ENCODE measurements at regions not wholly inside any gene's neighbourhood (a gene's known extent, or its start where the extent isn't known, plus 50 kb on each side); places are given as distances from the start of the nearest gene placed in this dataset.

DNA sequence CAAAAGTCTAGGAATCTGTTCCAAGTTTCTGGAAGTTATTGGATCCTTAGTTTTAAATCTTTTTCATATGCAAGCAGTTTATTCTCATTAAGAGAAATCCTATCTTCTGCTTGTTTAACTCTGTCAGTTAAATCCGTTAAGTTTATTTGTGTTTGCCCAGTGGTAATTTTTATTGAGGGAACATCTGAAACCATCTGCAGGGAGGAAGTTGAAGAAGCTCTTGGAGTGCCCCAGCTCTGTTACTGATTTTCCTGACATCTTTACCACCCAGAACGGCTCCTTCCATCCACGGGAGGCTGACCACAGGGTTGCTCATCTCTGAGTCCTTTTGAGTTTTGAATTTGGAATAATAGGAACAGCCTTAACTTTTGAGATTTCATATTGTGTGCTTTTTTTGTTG is 99.9 kb upstream of the ZNF618 start:
- Histone ChIP-seq H3K4me1 (no peaks in the 10 kb centered on the region), H3K36me3 (no peaks in the 10 kb centered on the region), H3K27ac (no peak overlapping the region), H3K4me3 (no peak overlapping the region), H3K27me3 (replicated peaks in 1 of 7) (peaks cover 0 to 7% (median 0%) of the 10 kb centered on the region in 7 donors), H3K9me3 (peaks cover 0 to 6% (median 0%) of the 10 kb centered on the region in 8 donors)
- intact Hi-C loops (cut with DNase I; ENCODE audit: low total_unique reads), result no loop called here
- 49 to 59% (median 56%) methylated on average over 3 of the region's 3 CpGs for WGBS, 5 donors
- no peak for DNase-seq
- TF ChIP-seq, protein P1, sequence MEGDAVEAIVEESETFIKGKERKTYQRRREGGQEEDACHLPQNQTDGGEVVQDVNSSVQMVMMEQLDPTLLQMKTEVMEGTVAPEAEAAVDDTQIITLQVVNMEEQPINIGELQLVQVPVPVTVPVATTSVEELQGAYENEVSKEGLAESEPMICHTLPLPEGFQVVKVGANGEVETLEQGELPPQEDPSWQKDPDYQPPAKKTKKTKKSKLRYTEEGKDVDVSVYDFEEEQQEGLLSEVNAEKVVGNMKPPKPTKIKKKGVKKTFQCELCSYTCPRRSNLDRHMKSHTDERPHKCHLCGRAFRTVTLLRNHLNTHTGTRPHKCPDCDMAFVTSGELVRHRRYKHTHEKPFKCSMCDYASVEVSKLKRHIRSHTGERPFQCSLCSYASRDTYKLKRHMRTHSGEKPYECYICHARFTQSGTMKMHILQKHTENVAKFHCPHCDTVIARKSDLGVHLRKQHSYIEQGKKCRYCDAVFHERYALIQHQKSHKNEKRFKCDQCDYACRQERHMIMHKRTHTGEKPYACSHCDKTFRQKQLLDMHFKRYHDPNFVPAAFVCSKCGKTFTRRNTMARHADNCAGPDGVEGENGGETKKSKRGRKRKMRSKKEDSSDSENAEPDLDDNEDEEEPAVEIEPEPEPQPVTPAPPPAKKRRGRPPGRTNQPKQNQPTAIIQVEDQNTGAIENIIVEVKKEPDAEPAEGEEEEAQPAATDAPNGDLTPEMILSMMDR (IDR thresholded peaks at IDR 0.05 in 8 of 11, conservative IDR thresholded peaks at IDR 0.05 in 3 of 11), result no peak
- TF ChIP-seq POLR2A (IDR thresholded peaks at IDR 0.05), result no peak
- no peak for TF ChIP-seq POLR2AphosphoS5 (IDR thresholded peaks at IDR 0.05)

DNA sequence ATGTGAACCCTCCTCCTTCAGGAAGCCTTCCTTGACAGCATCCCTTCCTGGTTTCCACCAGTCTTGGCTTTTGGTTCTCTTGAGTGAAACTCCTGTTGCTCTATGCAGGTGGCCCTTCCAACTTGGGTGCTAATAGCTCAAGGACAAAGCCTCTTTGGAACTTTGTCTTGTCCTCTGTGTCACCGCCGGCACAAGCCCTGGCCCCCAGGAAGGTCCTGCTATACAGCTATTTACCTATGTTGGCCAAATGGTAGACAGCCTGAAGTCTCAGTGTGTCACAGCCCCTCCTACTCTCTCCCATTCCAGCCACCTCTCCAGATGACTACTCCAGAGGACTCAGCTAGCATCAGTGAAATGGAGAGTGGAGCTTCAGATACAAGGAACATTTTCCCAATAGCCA is 94.7 kb upstream of the ZNF618 start:
- H3K4me1 ChIP-seq, result peaks cover 0 to 12% (median 2%) of the 10 kb centered on the region in 6 donors
- 77 to 94% (median 86%) methylated on average over 2 of the region's 2 CpGs for WGBS, 5 donors
- intact Hi-C loops (cut with DNase I; ENCODE audit: low total_unique reads), result no loop called here

DNA sequence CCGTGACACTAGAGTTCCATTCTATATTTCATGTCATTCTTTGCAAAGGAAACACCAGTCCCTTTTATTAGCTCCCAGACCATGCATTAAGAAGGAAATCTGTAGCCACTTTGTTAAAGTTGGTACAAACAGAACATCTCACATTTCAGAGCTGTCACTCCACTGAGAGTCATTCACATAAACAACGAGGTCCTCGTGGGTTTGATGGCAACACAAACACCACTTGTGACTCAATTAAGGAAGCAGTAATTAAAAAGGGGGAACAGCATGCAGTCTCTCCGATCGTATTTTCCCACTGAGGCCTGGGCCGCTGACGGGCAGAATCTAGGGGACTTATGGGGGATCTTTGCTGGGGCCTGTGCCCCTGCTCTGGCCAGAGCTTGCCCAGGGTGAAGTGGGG is 94.2 kb upstream of the ZNF618 start:
- Histone ChIP-seq H3K27ac (no peak overlapping the region), H3K9me3 (no peaks in the 10 kb centered on the region), H3K27me3 (replicated peaks in 1 of 7) (peaks cover 0 to 7% (median 0%) of the 10 kb centered on the region in 7 donors), H3K4me1 (peaks cover 0 to 12% (median 2%) of the 10 kb centered on the region in 6 donors), H3K4me3 (no peak overlapping the region), H3K36me3 (no peaks in the 10 kb centered on the region)
- 69 to 81% (median 79%) methylated on average over 7 of the region's 7 CpGs for WGBS, 5 donors
- intact Hi-C loops (cut with DNase I; ENCODE audit: low total_unique reads), result no loop called here
- TF ChIP-seq, protein P1 (IDR thresholded peaks at IDR 0.05 in 8 of 11, conservative IDR thresholded peaks at IDR 0.05 in 3 of 11), result no peak
- TF ChIP-seq POLR2A (IDR thresholded peaks at IDR 0.05), result no peak
- TF ChIP-seq POLR2AphosphoS5 (IDR thresholded peaks at IDR 0.05), result no peak
- no peak for DNase-seq

More for the DNA sequence above, 94.7 kb upstream of the ZNF618 start:
- TF ChIP-seq POLR2AphosphoS5 (IDR thresholded peaks at IDR 0.05) (no peak), POLR2A (IDR thresholded peaks at IDR 0.05) (no peak)
- TF ChIP-seq, protein P1 (IDR thresholded peaks at IDR 0.05 in 8 of 11, conservative IDR thresholded peaks at IDR 0.05 in 3 of 11), result no peak
- Histone ChIP-seq H3K36me3 (no peaks in the 10 kb centered on the region), H3K4me3 (no peak overlapping the region), H3K27me3 (replicated peaks in 1 of 7) (peaks cover 0 to 7% (median 0%) of the 10 kb centered on the region in 7 donors), H3K27ac (no peak overlapping the region), H3K9me3 (no peaks in the 10 kb centered on the region)
- DNase-seq, result no peak

DNA sequence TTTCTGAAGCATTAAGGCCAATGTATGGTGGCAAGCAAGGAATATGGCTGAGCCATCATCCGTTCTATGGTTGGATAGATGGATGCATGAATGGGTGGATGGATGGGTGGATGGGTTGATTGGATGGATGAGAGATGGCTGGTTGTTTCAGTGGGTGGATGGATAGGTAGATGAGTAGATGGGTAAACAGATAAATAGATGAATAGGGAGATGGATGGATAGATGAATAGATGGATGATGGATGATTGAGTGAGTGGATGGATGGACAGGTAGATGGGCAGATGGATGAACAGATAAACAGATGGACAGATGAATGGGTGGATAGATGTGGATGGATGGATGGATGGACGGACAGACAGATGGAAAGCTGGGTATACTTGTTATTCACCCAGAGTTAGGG is 92.6 kb upstream of the ZNF618 start:
- H3K4me3 ChIP-seq, result no peak overlapping the region
- intact Hi-C loops (cut with DNase I; ENCODE audit: low total_unique reads), result no loop called here
- H3K9me3 ChIP-seq, result no peaks in the 10 kb centered on the region
- H3K36me3 ChIP-seq, result no peaks in the 10 kb centered on the region
- TF ChIP-seq POLR2AphosphoS5 (IDR thresholded peaks at IDR 0.05), result no peak
- TF ChIP-seq POLR2A (IDR thresholded peaks at IDR 0.05), result no peak
- peaks cover 0 to 11% (median 0%) of the 10 kb centered on the region in 7 donors for H3K27me3 ChIP-seq (replicated peaks in 1 of 7)
- H3K27ac ChIP-seq, result no peak overlapping the region
- no peak for DNase-seq
- WGBS, 5 donors, result 56 to 96% (median 86%) methylated on average over 2 of the region's 2 CpGs
- peaks cover 0 to 12% (median 2%) of the 10 kb centered on the region in 6 donors for H3K4me1 ChIP-seq

DNA sequence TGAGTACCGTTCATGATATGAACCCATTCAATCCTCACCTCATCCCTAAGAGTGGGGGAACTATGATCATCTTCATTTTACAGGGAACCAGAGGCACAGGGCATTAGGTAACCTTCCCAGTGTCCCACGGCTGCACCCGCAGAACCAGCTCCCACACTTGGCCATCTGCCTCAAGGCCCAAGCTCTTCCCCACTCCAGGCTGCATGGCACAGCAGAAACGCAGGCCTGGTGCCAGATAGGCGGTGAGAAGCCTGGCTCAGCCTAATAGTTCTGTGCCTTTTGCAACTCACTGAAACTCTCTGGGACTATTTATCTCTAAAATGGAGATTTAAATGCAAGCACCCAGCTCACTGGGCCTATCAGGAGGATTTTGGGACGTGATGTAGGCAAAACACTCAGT is 90.8 kb upstream of the ZNF618 start:
- no peak overlapping the region for H3K4me3 ChIP-seq
- no peak for DNase-seq
- 62 to 89% (median 76%) methylated on average over 4 to 6 of the region's 6 CpGs for WGBS, 5 donors

More for the DNA sequence above, 90.8 kb upstream of the ZNF618 start:
- TF ChIP-seq, protein P1 (IDR thresholded peaks at IDR 0.05 in 8 of 11, conservative IDR thresholded peaks at IDR 0.05 in 3 of 11), result no peak
- no peak for TF ChIP-seq POLR2AphosphoS5 (IDR thresholded peaks at IDR 0.05)
- no peak for TF ChIP-seq POLR2A (IDR thresholded peaks at IDR 0.05)
- Histone ChIP-seq H3K4me1 (peaks cover 0 to 12% (median 2%) of the 10 kb centered on the region in 6 donors), H3K9me3 (no peaks in the 10 kb centered on the region), H3K27me3 (replicated peaks in 1 of 7) (peaks cover 0 to 11% (median 0%) of the 10 kb centered on the region in 7 donors), H3K36me3 (no peaks in the 10 kb centered on the region), H3K27ac (no peak overlapping the region)
- intact Hi-C loops (cut with DNase I; ENCODE audit: low total_unique reads), result no loop called here

Measured in spleen (tissue), 11 donors.